GM21381 (cell line): ENCODE measurements at regions not wholly inside any gene's neighbourhood (a gene's known extent, or its start where the extent isn't known, plus 50 kb on each side); places are given as distances from the start of the nearest gene placed in this dataset.

ENCODE experiments used
- ATAC-seq: cut with Tn5 transposase; IDR thresholded peaks from one replicate; pipeline ENCODE4 v1.9.1; 2021; ENCODE audit warnings: mild to moderate bottlenecking, moderate library complexity; ENCODE audit not compliant: unreplicated experiment

DNA sequence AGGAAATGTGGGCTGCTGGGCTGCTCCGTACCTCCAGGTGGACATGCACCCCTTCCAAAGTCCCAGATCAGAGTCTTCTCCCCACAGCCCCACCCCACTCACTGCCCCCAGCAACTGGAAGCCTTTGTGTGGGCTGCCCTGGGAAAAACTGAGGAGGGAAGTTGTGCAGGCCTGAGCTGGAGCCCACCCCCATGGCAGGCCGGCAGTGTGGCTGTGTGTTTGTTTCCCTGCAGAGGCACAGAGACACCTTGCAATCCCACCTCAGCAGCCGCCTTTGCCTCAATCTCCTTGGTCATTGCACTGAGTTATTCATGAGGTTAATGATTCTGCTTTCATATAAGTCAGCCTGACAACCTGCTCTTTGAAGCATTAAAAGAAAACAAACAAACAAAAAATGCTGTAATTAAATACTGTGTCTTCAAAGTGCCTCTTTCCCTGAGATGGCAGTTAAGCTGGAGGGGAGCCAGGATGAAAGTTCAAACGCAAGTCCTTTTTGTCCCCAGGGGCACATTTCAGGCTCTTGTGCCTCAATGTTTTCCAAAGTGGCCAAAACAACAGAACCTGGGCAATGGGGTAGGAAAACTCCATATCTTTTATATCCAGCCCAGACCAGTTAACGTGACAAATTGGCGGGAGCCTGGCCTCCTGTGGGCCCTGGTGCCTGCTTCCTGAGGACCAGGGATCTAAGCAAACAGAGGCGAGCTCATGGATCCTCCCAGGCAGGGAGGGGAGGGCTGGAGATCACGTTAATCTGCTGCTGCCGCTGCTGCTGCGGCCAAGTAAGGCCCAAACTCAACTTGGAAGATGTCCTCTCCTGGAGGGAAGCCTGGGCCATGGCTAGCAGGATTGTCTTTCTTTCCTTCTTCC is 51.9 kb upstream of the TSPAN11 start:
- ATAC-seq, result no peak

GRCh38 chr12:30870491-30871265 is 55.9 kb upstream of the TSPAN11 start:
- ATAC-seq, result no peak

DNA sequence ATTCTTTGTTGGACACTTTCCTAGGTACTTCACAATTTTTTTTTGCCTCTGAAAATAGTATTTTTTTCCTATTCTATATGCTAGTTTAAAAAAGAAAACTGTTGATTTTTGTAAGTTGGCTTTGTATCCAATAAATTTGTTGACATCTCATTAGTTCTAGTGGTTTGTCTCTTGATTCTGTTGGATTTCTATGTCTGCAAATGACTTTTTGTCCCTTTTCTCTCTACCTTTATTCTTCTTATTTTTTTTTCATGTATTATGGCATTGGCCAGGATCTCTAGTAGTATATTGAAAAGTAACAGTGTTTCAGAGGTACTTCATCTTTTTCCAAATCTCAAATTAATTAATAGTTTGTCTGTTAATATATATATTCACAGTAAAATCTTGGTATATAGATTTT is 59.1 kb upstream of the TSPAN11 start:
- ATAC-seq, result no peak

- no peak for ATAC-seq
Measured at GRCh38 chr12:30866256-30866655, 60.3 kb upstream of the TSPAN11 start.

GRCh38 chr12:30863839-30864238 is 62.7 kb upstream of the TSPAN11 start:
- ATAC-seq, result no peak

DNA sequence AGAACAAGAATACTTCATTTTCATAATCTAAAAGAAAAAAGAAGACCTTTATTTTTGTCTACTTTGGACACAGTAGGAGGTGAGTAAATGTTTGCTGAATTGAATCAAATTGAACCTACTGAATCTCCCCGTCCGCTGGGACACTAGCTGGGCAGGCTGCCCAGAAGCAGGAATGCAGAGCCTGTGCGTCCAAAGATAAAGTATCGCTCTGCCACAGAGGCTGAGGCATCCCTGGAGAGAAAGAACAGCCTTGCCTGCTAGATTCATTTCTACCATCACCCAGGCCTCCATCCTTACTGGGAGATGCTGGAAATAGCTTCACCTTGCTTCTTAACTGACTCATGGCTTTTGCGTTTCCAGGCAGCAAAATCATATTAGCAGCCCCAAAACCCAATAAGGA is 64.1 kb upstream of the TSPAN11 start:
- ATAC-seq, result no peak

- no peak for ATAC-seq
Measured at GRCh38 chr12:30859226-30859625, 67.3 kb upstream of the TSPAN11 start.

- no peak for ATAC-seq
Measured at GRCh38 chr12:30858471-30858870, 68.1 kb upstream of the TSPAN11 start.

DNA sequence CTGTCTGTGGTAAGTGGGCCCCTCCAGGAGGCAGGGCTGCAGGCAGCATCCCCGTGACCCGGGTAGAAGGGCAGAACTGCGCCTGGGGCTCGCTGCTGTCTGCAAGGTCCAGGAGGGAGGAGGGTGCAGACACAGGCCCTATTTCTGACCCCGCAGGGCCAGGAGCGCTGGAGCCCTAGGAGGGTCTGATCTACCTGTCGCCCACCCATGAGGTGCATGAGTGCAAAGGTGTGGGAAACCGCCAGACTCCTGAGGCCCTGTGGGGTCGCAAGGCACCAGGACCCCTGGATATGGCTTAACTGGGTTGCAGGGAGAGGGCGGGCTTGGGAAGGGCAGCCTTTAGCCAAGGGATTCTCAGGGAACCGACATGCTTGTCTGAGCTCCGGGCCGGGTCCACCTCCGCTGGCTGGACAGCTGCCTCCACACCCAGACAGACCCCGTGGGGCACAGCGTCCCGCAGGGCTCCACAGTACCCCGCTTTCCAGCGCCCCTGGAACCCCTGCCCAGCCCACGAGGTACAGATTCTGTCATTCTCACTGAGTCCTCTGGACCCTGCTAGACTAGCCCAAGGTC is 72.9 kb upstream of the TSPAN11 start:
- no peak for ATAC-seq

DNA sequence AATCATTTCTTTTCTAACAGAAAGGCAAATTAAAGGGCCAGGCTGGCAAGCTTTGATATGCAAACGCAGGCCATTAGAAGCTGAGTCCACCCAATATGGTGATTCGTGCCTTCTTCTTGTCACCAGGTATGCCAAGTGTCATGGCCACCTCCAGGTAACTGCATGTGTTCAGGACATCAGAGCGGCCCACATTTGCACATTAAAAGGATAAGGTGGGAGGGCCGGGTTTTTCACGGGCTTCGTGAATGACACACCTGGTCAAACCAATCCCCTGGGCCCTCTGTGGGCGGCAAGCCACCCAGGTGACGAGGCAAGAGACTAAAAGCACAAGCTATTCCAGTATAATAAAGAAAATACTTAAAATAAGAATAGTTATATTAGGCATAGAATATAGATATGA is 75.9 kb upstream of the TSPAN11 start:
- ATAC-seq, result no peak

DNA sequence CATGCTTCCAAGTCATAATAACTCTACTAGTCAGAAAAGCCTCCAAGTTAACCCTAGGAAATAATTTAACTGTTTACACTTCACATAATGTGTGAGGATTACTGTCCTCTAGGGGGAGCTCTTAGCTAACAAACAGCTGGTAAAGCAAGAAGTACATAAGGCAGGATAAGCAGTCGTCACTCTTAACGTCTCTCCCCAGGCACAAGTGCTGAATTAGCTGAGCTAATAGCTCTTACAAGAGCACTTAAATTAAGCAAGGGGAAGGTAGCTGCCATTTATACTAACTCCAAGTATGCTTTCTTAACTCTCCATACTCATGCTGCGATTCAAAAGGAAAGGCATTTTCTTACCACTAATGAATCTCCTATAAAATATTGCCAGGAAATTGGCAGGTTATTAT is 79.3 kb upstream of the TSPAN11 start:
- no peak for ATAC-seq

- ATAC-seq, result no peak
Measured at GRCh38 chr12:30846776-30847175, 79.8 kb upstream of the TSPAN11 start.

GRCh38 chr12:30845676-30846075 is 80.9 kb upstream of the TSPAN11 start:
- no peak for ATAC-seq

DNA sequence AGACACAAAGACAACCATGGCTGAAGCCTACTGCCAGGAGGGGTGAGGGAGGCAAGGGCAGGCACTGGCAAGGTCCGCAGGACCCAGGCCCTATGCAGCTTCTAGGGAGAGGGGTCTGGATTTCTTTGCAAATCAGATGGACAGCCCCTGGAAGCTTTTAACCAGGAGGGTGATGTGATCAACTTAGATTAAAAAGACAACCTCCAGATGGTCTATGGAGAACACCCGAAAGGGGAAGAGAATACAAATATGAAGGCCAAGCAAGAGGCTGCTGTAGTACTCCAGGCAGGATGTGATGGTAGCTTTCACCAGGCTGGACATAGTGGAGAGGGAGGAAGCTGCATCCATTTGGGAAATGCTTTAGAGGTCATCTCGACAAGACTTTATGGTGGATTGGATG is 83.3 kb upstream of the TSPAN11 start:
- ATAC-seq, result no peak

- no peak for ATAC-seq
Measured at GRCh38 chr12:30840715-30841114, 85.8 kb upstream of the TSPAN11 start.

GRCh38 chr12:30839643-30840220 is 85.0 kb upstream of the CAPRIN2 start:
- no peak for ATAC-seq

DNA sequence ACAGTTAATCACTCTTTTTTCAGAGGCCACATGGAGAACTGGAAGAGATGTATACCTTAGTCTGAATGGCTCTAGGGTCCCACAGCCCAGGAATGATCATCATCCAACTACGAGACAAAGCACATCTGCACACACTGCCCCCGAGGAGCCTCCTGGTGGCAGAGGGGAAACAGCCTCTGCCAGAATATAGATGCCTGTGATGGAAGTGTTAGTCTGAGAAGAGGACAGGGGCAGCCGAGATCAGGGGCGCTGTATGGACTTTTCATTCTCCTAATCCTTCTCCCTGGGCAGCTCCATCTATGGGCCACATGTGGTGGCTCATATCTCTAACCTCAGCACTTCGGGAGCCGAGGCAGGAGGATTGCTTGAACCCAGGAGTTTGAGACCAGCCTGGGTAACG is 82.8 kb upstream of the CAPRIN2 start:
- ATAC-seq, result no peak

DNA sequence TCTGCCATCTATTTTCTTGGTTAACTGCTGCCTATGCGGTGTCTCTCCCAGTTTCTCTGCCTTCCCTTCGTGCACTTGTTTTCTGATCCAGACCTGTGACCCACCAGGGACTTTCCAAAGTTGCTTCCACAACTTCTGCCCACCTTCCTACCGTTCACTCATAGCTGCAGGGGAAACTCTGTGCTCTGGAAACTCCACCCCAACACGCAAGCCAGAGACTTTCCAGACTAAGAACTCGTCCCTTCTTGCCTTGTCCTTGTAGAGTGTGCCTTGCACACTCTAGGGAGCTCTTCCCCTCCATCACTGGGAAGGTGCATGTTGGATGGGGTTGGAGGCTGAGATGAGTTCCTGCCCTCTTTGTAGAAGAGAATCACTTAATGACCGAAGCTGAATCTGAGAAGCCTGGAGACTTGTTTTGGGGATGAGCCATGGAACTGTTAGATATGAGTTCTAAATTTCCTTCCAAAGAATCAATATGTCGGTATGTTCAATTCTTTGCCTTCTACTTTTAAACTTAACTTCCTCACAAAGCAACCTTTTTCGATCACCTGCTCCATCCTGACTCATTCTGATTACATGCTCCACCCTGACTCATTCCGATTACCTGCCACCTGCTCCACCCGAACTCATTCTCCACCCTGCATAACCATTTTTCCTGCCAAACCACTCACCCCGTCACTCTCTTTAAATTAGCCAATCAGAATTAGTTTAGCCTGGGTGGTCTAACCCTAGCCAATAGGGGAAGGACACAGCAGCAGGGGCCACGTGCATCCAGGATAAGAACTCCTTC is 82.1 kb upstream of the CAPRIN2 start:
- no peak for ATAC-seq

DNA sequence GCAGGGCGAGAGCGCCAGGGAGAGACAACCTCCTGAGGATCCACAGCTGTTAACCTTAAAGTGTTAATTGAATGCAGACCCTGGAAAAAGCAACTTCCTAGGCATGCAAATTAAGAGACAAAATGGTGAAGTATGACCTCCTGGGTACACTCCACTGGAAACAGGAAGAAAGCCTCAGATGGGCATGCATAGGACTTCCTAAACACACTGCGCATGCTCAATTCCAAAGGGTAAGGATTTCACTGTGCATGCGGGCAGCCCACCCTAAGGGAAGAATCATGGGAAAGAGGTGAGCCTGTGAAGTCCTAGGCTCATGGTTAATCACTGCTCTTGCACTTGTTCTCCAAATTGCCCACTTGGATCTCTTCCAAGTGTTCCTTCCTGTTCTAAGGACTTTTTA is 80.5 kb upstream of the CAPRIN2 start:
- ATAC-seq, result no peak

GRCh38 chr12:30830751-30831150 is 76.0 kb upstream of the CAPRIN2 start:
- no peak for ATAC-seq

DNA sequence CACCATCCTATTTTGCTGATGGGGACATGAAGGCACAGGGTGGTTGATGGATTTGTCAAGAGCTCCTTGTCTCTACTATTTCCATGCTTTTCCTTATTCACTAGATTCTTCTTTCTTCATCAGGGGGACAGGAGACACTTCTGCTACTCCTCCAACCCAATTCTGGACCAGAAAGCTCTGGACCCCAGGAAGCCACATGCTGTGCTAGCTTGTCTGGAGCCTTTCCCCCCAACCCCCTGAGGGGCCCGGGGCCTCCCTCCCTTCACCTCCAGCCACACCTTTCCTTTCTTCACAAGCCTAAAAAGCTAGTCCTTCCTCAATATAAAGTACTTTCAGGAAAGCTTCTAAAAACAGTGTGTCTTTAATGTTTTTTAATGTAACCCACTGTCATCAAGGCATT is 75.1 kb upstream of the CAPRIN2 start:
- no peak for ATAC-seq
